Fibroblast of villous mesenchyme (primary cell): ENCODE measurements at regions not wholly inside any gene's neighbourhood (a gene's known extent, or its start where the extent isn't known, plus 50 kb on each side); places are given as distances from the start of the nearest gene placed in this dataset.

Experiments
- DNase-seq: peaks from one replicate; pipeline ENCODE4 v3.0.0-alpha.2; 2010; ENCODE audit warnings: low read depth
- H3K4me3 ChIP-seq: 2 replicates; pipeline ENCODE4 v1.5.1; 2011; ENCODE audit warnings: low read depth, mild to moderate bottlenecking, low read length
- TF ChIP-seq, protein P1 (sequence below): IDR thresholded peaks from 2 replicates; pipeline ENCODE4 v1.5.1; 2012; ENCODE audit warnings: low read depth, mild to moderate bottlenecking, low read length; ENCODE audit not compliant: insufficient read depth

DNA sequence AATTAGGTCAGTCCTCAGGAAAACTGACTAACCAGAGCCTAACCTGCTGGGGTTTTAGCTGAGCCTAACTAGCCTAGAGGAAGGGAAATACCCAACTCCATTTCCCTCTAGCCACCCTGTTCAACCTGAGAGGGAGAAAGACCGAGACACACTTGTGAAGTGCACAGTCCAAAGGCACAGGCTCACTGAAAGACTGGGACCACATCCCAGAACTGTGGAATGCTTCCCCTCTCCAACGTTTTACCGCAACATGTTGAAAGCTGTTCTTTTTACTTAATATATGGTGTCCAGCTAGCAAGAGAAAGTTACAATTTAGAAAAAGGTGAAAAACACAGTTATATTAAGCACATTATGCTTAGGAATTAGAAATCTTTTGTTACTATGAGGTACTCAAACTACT, 76.8 kb upstream of the SIMC1 start:
- DNase-seq = no peak
- TF ChIP-seq, protein P1, sequence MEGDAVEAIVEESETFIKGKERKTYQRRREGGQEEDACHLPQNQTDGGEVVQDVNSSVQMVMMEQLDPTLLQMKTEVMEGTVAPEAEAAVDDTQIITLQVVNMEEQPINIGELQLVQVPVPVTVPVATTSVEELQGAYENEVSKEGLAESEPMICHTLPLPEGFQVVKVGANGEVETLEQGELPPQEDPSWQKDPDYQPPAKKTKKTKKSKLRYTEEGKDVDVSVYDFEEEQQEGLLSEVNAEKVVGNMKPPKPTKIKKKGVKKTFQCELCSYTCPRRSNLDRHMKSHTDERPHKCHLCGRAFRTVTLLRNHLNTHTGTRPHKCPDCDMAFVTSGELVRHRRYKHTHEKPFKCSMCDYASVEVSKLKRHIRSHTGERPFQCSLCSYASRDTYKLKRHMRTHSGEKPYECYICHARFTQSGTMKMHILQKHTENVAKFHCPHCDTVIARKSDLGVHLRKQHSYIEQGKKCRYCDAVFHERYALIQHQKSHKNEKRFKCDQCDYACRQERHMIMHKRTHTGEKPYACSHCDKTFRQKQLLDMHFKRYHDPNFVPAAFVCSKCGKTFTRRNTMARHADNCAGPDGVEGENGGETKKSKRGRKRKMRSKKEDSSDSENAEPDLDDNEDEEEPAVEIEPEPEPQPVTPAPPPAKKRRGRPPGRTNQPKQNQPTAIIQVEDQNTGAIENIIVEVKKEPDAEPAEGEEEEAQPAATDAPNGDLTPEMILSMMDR = no peak
- no peak overlapping the region for H3K4me3 ChIP-seq

DNA sequence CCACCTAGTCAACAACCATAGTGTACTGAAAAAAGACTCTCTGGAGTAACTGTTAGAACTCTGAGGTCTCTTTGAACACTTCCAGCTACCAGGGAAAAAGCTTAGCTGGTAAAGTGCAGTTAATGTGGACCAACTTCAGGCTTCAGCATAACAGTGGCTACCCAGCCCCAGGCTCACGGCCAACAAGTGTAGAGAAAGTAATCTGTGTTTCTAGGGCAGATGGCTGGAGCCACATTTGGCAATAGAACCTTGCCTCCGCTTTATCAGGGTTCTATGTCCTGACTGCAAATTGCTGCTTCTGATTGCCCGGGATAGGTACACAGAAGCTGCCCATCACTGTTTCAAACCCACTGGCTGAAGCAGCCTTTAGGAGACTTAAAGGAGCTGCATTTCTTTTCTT, 76.0 kb upstream of the SIMC1 start:
- no peak for DNase-seq
- H3K4me3 ChIP-seq = no peak overlapping the region
- TF ChIP-seq, protein P1 = no peak

DNA sequence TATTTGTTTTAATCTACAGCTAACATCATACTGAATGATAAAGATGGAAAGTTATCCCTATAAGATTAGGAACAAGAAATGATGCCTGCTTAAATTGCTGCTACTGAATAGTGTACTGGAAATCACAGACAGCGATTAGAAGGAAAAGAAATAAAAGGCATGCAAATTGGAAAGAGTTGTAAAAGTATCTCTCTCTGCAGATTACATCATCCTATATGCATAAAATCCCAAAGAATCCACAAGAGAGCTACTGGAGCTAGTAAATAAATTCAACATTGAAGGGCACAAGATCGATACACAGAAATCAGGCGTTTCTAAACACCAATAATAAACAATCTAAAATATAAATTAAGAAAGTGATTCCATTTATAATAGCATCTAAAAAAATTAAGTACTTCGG, 75.3 kb upstream of the SIMC1 start:
- TF ChIP-seq, protein P1 = no peak
- DNase-seq = no peak
- no peak overlapping the region for H3K4me3 ChIP-seq

DNA sequence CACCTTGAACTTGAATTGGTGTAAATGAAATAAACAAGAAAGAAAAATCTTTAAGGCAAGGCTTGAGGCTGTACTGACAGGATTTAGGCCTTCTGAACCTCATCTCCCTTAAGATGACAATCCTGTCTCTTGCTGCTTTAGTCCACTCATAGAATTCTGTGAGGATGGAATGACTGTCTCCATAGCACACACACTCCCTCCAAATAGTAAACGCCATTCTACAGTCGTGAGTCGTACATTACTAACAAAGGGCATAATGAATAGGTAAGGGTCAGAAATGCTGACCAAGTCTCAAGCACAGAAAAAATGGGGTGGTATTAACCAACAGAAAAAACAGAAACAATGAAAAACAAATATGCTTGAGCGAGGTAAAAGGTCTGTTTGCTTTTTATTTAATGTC, 71.8 kb upstream of the SIMC1 start:
- DNase-seq = no peak
- no peak overlapping the region for H3K4me3 ChIP-seq
- TF ChIP-seq, protein P1 = no peak

DNA sequence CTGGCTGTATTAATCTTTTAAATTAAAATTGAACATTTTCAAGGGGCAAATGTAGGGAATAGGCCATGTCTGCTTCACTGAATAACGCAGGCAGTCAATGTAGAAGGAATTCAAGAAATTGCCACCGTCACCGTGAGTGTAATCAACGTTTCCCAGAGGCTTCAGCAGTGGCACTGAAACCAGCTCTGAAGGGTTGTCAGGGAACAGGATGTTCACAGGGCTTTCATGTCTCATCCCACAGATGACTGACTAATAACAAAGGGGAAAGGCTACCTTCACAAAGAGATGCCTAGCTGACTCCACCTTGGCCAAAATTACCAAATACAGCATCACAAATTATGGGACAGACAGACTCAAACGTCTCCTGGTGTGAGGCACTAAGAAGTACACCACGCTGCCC, 70.4 kb upstream of the SIMC1 start:
- TF ChIP-seq, protein P1 = no peak
- H3K4me3 ChIP-seq = no peak overlapping the region
- DNase-seq = no peak

DNA sequence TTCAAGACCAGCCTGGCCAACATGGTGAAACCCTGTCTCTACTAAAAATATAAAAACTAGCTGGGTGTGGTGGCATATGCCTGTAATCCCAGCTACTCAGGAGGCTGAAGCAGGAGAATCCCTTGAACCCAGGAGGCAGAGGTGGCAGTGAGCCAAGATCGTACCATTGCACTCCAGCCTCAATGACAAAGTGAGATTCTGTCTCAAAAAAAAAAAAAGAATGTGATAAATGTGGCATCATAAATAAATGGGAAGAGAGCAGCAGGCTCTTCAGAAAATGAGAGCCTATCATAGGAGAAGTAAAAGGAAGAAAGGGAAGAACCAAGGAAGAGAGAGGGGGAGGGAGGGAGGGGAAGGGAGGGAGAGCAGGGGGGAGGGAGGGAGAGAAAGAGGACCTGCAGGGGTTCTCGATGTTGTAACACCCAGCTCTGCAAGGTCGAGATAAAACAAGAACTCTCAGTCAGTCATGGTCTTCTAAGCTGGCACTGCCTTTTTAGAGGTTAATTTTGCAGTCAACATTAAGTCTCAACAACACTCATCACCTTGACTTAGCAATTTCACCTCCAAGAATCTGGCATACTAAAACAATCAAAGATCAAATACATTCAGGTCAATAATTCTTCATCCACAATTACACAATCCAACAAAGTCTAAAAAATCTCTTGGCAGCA, 68.7 kb upstream of the SIMC1 start:
- DNase-seq = no peak
- TF ChIP-seq, protein P1 = no peak
- no peak overlapping the region for H3K4me3 ChIP-seq

DNA sequence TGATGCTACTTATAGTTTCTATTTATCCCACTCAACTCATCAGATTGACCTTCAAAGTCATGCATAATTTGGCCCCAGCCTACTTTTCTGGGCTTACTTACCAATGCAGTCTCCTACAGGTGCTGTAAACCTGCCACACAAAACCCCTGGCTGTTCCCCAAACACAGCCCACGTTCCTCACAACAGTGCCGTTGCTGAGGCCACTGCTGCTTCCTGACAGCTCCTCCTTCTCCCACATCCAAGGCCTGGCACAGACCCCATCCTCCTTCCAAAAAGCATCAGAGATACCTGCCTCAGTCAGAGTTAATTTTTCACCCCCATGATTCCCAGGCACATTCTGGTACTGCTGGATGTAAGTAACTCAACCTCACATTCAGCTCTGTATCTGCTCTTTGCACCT, 68.1 kb upstream of the SIMC1 start:
- no peak overlapping the region for H3K4me3 ChIP-seq
- DNase-seq = no peak
- TF ChIP-seq, protein P1 = no peak
